HL-60 (cell line): ENCODE measurements at regions not wholly inside any gene's neighbourhood (a gene's known extent, or its start where the extent isn't known, plus 50 kb on each side); places are given as distances from the start of the nearest gene placed in this dataset.

Source experiments
- CTCF ChIP-seq: IDR thresholded peaks from one replicate; pipeline ENCODE4 v1.5.1; 2011; ENCODE audit warnings: low read length, control low read depth, inconsistent platforms; ENCODE audit not compliant: insufficient read depth
- POLR2AphosphoS5 ChIP-seq: IDR thresholded peaks from 2 replicates; pipeline ENCODE4 v1.6.1; 2012; ENCODE audit warnings: low read depth

- TF ChIP-seq POLR2AphosphoS5 (no peak), CTCF (no peak)
These were observed 104.9 kb upstream of the ZNF618 start for GRCh38 chr9:113771199-113771598.
